ENCODE measurements at regions not wholly inside any gene's neighbourhood (a gene's known extent, or its start where the extent isn't known, plus 50 kb on each side); places are given as distances from the start of the nearest gene placed in this dataset.

DNA sequence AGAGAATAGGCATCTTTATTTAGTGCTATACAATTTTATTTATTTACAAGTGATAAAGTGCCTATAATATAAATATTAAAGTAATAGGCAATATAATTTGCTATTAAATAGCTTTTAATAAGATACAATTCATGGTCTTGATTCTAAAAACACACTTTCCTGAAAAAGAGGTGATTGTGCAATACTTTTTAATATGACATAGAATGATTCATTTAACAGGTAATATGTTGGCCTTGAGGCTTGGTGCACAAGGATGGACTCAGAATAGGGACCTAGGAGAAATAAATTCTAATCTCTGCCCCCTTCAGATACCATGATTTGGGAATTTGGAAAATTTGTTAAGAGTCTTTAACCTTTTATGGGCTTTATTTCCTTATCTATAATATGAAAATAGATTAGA, 149.9 kb upstream of the FUT9 start:
- TF ChIP-seq, protein P1, sequence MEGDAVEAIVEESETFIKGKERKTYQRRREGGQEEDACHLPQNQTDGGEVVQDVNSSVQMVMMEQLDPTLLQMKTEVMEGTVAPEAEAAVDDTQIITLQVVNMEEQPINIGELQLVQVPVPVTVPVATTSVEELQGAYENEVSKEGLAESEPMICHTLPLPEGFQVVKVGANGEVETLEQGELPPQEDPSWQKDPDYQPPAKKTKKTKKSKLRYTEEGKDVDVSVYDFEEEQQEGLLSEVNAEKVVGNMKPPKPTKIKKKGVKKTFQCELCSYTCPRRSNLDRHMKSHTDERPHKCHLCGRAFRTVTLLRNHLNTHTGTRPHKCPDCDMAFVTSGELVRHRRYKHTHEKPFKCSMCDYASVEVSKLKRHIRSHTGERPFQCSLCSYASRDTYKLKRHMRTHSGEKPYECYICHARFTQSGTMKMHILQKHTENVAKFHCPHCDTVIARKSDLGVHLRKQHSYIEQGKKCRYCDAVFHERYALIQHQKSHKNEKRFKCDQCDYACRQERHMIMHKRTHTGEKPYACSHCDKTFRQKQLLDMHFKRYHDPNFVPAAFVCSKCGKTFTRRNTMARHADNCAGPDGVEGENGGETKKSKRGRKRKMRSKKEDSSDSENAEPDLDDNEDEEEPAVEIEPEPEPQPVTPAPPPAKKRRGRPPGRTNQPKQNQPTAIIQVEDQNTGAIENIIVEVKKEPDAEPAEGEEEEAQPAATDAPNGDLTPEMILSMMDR (IDR thresholded peaks at IDR 0.05 in 2 of 3, conservative IDR thresholded peaks at IDR 0.05 in 1 of 3; ENCODE audit: control insufficient read depth in 2 of 3, extremely low read depth in 1 of 3, insufficient read depth in 1 of 3, low read depth in 3 of 3, low read length in 3 of 3), result no peak
- TF ChIP-seq JUND (IDR thresholded peaks at IDR 0.05; ENCODE audit: low read depth, low read length) (no peak), TARDBP (IDR thresholded peaks at IDR 0.05; ENCODE audit: borderline replicate concordance) (no peak), POLR2A (IDR thresholded peaks at IDR 0.05; ENCODE audit: low read depth, low read length) (no peak), SMAD1 (IDR thresholded peaks at IDR 0.05; ENCODE audit: low read depth, partially characterized antibody) (no peak), TCF12 (IDR thresholded peaks at IDR 0.05; ENCODE audit: low read depth, low read length) (no peak), SRF (IDR thresholded peaks at IDR 0.05; ENCODE audit: low read depth in 2 of 2, low read length in 2 of 2) (no peak), CREB1 (IDR thresholded peaks at IDR 0.05; ENCODE audit: low read depth) (no peak), MEF2B (IDR thresholded peaks at IDR 0.05; ENCODE audit: partially characterized antibody, poor library complexity, severe bottlenecking) (no peak)
- TF ChIP-seq, protein P2, sequence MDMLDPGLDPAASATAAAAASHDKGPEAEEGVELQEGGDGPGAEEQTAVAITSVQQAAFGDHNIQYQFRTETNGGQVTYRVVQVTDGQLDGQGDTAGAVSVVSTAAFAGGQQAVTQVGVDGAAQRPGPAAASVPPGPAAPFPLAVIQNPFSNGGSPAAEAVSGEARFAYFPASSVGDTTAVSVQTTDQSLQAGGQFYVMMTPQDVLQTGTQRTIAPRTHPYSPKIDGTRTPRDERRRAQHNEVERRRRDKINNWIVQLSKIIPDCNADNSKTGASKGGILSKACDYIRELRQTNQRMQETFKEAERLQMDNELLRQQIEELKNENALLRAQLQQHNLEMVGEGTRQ (IDR thresholded peaks at IDR 0.05; ENCODE audit: borderline replicate concordance, low read depth, low read length), result no peak
- TF ChIP-seq, protein P3, sequence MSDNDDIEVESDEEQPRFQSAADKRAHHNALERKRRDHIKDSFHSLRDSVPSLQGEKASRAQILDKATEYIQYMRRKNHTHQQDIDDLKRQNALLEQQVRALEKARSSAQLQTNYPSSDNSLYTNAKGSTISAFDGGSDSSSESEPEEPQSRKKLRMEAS (IDR thresholded peaks at IDR 0.05; ENCODE audit: low read depth, low read length), result no peak

Data from GM12878 (cell line).